Occipital lobe (tissue), 1 donor: ENCODE measurements at regions not wholly inside any gene's neighbourhood (a gene's known extent, or its start where the extent isn't known, plus 50 kb on each side); places are given as distances from the start of the nearest gene placed in this dataset.
A peak's percentile ranks its signal among the peaks of the same experiment; 100 is the strongest.

Experiments
- DNase-seq: peaks from one replicate; lab custom pipeline; 2025; lab: John Stamatoyannopoulos, UW

GRCh38 chr21:16180614-16181013 lies 450.8 kb downstream of the USP25 start:
- DNase-seq = no peak

GRCh38 chr21:16181018-16181417 lies 451.2 kb downstream of the USP25 start:
- no peak for DNase-seq

- DNase-seq = no peak
Measured at GRCh38 chr21:16185766-16186165, 456.0 kb downstream of the USP25 start.

- DNase-seq = no peak
Measured at GRCh38 chr21:16186742-16187141, 457.0 kb downstream of the USP25 start.

GRCh38 chr21:16187603-16188301 lies 458.0 kb downstream of the USP25 start:
- no peak for DNase-seq

GRCh38 chr21:16192902-16193301 lies 463.1 kb downstream of the USP25 start:
- no peak for DNase-seq

- DNase-seq = no peak
Measured at GRCh38 chr21:16193496-16194094, 463.8 kb downstream of the USP25 start.

GRCh38 chr21:16194095-16194787 lies 464.5 kb downstream of the USP25 start:
- peak; percentile 57 for DNase-seq

GRCh38 chr21:16194788-16195537 lies 465.2 kb downstream of the USP25 start:
- no peak for DNase-seq

GRCh38 chr21:16195538-16195910 lies 465.7 kb downstream of the USP25 start:
- no peak for DNase-seq

- no peak for DNase-seq
Measured at GRCh38 chr21:16196001-16196400, 466.2 kb downstream of the USP25 start.

GRCh38 chr21:16198546-16198945 lies 468.8 kb downstream of the USP25 start:
- no peak for DNase-seq

GRCh38 chr21:16199539-16199938 lies 469.8 kb downstream of the USP25 start:
- no peak for DNase-seq

GRCh38 chr21:16201718-16202117 lies 471.9 kb downstream of the USP25 start:
- no peak for DNase-seq

GRCh38 chr21:16205527-16205926 lies 475.7 kb downstream of the USP25 start:
- no peak for DNase-seq

GRCh38 chr21:16211339-16212303 lies 481.8 kb downstream of the USP25 start:
- DNase-seq = no peak

GRCh38 chr21:16213518-16213917 lies 483.7 kb downstream of the USP25 start:
- DNase-seq = no peak

- DNase-seq = no peak
Measured at GRCh38 chr21:16215193-16215592, 485.4 kb downstream of the USP25 start.

- DNase-seq = no peak
Measured at GRCh38 chr21:16215663-16216183, 485.9 kb downstream of the USP25 start.

- no peak for DNase-seq
Measured at GRCh38 chr21:16216288-16216962, 486.6 kb downstream of the USP25 start.
